ENCODE measurements at regions not wholly inside any gene's neighbourhood (a gene's known extent, or its start where the extent isn't known, plus 50 kb on each side); places are given as distances from the start of the nearest gene placed in this dataset.
"Not testable (repeated sequence)": the region's sequence is repeated elsewhere in the genome, so short reads cannot be mapped to it uniquely, and the experiment has no call there.

- no peak for DNase-seq (ENCODE audit: low read depth)
Measured at GRCh38 chr22:48493733-48494132, 1333.9 kb downstream of the BRD1 start.

GRCh38 chr22:48492366-48493320 lies 1335.0 kb downstream of the BRD1 start:
- peak; percentile 50 for DNase-seq (ENCODE audit: low read depth)

DNA sequence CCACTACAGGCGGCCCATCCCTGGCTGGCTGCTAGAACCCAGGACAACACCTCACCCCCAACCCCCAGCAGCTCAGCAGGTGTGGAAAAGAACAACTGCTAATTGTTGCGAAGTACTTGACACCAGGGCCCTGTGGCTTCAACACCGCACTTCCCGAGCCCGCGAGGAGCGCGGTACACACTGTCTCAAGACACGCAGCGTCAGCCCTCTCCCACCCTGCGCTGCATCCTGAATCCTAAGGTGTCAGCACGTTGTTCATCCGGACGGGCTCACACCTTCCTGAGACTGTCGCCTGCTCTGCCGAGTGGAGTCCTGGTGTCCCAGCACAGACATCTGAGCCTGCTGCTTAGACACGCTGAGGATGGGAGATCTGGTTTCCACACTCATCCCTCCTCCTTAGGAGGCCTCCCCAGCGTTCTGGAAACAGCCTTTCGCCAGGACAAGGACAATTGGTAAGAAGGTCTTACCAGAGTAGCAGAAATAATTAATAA lies 1336.2 kb downstream of the BRD1 start:
- no peak for DNase-seq (ENCODE audit: low read depth)

- DNase-seq (ENCODE audit: low read depth), result no peak
Measured at GRCh38 chr22:48490500-48491411, 1336.9 kb downstream of the BRD1 start.

GRCh38 chr22:48489551-48490499 lies 1337.8 kb downstream of the BRD1 start:
- no peak for DNase-seq (ENCODE audit: low read depth)

DNA sequence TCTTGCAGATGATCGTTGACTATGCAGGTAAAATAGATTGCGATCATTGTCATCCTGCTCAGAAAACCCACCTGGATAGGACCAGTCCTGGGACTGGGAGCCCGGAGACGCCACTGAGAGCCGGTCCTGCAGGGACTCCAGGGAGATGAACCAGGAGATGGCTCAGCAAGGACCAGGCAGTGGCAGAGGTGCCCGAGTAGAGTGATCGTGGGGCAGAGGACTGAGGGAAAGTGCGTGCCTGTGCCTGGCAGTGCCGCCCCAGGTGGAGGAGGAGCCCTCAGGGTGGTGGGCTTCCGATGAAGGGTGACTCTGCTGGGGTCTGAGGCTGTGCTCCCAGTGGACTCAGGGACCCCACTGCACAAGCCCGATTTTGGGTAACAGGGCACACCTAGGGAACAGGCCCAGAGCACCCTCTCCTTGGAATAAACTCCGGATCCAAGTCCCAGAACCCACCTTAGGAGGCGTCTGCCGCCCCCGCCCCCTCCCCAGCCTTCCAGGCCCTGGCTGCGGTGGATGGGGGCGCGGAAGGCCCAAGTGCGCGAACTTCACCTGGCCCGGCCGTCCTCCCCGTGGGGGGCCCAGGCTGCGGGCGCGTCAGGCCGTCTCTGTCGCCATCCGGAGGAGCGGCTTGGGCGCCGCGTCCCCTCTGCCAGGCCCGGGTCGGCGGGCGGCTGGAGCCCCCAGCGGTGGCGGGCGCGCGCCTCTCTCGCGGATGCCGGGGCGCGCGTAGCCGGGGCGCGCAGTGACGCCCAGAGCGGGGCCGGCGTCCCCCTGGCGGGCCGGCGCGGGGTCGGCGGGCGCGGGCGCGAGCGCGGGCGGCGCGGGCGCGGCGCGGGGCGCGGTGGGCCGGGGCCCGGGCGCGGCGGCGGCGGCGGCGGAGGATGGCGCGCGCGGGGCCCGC lies 1338.8 kb downstream of the BRD1 start:
- DNase-seq (ENCODE audit: low read depth), result no peak

- no peak for DNase-seq (ENCODE audit: low read depth)
Measured at GRCh38 chr22:48488149-48488551, 1339.5 kb downstream of the BRD1 start.

DNA sequence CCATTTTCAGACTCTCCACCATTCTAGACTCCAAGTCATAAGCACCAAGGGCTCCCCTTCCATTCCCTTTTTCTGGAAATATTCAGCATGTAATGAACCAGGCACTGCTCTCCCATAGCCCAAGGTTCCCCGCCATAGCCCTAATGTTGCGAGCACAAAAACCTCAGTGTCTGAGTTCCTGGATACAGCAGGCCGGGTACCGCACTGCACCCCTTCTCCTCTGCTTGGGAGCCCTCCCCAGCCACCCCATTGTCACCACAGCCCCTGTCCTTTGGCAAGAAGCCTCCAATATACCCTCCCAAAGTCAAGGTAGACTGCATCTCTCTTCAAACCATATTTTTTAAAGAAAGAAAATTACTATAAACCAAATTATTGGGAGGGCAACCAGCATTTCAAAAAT lies 1341.1 kb downstream of the BRD1 start:
- DNase-seq (ENCODE audit: low read depth), result no peak

GRCh38 chr22:48486134-48486532 lies 1341.5 kb downstream of the BRD1 start:
- DNase-seq (ENCODE audit: low read depth), result no peak

DNA sequence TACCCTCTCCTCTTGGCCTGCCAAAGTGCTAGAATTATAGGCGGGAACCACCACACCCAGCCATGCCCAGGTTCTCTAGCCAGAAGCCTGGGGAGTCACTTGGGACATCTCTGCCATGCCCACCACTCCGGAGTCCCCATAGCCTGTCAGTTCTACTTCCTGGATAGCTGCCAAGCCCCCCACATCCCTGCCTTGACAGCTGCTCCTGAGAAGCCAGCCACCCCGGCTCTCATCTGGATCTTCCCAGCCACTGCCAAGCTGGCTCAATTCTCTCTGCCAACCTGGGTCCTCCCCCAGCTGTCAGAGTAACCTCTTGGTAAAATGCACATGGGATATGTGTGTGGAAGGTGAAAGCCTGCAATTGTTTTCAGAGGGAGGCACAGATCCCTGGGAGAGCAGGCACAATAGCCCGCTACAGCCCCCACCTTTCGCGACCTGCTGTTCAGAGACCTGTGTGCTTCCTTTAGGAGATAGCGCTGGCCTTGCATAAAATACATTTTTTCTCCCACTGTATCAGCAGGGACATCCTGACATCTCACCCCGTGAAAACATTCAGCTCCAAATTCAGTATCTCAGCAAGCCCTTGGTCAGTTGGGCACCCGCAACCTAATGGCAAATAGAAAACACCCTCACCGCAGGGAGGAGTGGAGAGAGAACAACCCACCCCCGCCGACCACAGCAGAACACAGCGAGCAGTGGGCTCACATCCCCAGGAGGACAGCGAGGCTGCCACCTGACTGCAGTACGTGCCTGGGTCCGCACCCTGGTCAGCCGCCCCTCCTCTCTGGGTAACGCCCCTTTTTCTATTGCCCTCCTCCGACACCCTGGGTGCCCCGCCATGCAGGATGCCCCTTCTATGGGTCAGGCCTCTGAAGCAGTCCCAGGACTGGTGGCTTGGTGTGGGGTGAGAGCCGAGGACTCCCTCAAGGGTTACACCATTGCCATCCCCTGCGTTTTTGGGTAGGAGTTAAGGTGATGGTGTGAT lies 1342.2 kb downstream of the BRD1 start:
- no peak for DNase-seq (ENCODE audit: low read depth)

DNA sequence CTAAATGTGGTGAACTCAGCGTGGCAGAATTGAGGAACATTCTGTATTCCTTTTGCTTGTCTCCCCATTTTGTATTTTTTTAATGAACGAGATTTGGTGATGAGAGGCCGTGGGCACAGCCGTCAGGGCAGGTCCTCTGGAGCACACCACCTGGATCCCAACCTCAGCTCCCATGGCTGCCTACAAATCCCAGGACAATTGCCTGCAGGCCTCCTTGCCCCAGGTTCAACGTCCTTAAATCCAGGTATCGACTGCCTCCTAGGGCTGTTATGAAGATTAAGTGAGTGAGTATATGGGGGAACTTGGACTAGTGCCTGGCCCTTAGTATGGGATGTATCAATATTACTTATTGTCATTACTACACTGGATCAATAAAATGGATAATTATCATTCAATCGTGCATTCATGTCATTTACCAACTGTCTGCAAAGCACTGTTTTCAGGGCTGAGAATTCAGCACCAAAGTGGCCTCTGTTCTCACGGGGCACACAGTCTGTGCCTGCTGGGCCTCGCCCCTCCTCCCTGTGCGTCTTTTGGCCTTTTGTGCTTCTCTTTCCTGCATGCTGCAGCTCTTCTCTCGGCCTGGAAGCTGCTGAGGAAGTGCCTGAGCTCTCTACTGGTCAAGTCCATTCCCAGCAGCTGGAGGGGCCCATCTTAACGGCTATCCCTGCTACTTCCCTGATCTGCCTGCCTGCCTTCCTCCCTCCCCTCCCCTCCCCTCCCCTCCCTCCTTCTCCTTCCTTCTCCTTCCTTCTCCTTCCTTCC lies 1343.7 kb downstream of the BRD1 start:
- no peak for DNase-seq (ENCODE audit: low read depth)

DNA sequence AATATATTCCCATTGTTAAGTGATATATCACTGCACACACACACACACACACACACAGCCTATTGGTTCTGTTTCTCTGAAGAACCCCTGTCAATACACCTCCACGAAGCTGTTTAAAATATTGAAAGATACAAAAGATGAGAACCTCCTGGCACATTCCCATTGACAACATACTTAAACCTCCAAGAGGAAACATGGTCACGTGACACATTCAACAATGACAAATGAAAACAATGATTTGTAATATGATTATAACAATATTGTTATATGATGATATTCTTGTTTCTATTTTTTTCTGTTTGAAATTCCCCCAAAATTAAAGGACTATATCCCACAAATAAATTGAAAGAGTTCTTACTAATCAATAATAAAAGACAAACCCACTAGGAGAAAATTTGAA lies 1344.9 kb downstream of the BRD1 start:
- DNase-seq (ENCODE audit: low read depth), result no peak

DNA sequence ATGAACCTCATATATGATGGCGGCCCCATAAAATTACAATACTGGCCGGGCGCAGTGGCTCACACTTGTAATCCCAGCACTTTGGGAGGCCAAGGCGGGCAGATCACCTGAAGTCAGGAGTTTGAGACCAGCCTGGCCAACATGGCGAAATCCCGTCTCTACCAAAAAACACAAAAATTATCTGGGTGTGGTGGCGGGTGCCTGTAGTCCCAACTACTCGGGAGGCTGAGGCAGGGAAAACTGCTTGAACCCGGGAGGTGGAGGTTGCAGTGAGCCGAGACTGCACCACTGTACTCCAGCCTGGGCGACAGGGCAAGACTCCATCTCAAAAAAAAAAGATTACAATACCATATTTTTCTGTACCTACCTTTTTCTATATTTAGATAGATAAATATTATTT lies 1345.5 kb downstream of the BRD1 start:
- DNase-seq (ENCODE audit: low read depth), result not testable (repeated sequence)

DNA sequence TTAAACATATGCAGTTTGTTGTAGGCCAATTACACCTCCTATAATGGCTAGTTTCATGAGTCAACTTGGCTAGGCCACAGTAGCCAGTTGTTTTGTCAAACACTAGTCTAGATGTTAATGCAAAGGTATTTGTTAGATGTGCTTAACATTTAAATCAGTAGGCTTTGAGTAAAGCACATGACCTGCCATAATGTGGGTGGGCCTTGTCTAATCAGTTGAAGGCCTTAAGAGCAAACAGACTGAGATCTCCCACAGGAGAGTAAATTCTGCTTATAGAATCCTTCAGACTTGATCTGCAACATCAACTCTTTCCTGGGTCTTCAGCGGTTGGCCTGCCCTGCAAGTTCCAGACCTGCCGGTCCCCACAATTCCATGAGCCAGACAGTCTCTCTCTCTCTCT lies 1345.9 kb downstream of the BRD1 start:
- DNase-seq (ENCODE audit: low read depth), result no peak

- no peak for DNase-seq (ENCODE audit: low read depth)
Measured at GRCh38 chr22:48478529-48479265, 1349.0 kb downstream of the BRD1 start.

DNA sequence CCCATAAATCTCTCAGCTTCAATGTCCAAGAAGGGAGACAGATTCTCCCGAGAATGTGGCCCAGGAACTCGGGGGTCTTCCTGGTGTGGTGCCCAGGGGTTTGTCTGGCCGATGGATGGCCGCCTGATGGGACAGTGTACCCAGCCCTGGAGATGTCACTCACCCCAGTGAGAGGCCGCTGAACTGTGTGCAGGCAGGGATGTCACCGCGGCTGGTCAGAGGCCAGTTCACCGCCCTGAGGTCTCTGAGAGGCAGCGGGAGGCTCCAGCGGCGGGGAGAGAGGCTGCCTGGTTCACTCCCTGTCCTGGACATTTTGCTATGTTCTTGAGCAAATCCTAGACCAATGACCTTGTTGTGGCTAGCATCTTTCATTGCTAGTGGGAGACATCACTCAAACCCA lies 1349.5 kb downstream of the BRD1 start:
- DNase-seq (ENCODE audit: low read depth), result no peak

- no peak for DNase-seq (ENCODE audit: low read depth)
Measured at GRCh38 chr22:48477031-48477721, 1350.5 kb downstream of the BRD1 start.
